ENCODE measurements at regions not wholly inside any gene's neighbourhood (a gene's known extent, or its start where the extent isn't known, plus 50 kb on each side); places are given as distances from the start of the nearest gene placed in this dataset.
A peak's percentile ranks its signal among the peaks of the same experiment; 100 is the strongest.

GRCh38 chr11:23961503-23962338 lies 535.1 kb upstream of the LUZP2 start:
- DNase-seq, result no peak

GRCh38 chr11:23973244-23973643 lies 523.6 kb upstream of the LUZP2 start:
- DNase-seq, result no peak

- no peak for DNase-seq
Measured at GRCh38 chr11:23974051-23974450, 522.8 kb upstream of the LUZP2 start.

GRCh38 chr11:23974601-23975000 lies 522.3 kb upstream of the LUZP2 start:
- no peak for DNase-seq

- no peak for DNase-seq
Measured at GRCh38 chr11:23976426-23976825, 520.4 kb upstream of the LUZP2 start.

- DNase-seq, result no peak
Measured at GRCh38 chr11:23976841-23977271, 520.0 kb upstream of the LUZP2 start.

- no peak for DNase-seq
Measured at GRCh38 chr11:23988381-23989006, 508.4 kb upstream of the LUZP2 start.

GRCh38 chr11:23990346-23991164 lies 506.3 kb upstream of the LUZP2 start:
- no peak for DNase-seq

- DNase-seq, result no peak
Measured at GRCh38 chr11:23991165-23991539, 505.7 kb upstream of the LUZP2 start.

GRCh38 chr11:23995891-23996290 lies 501.0 kb upstream of the LUZP2 start:
- no peak for DNase-seq

GRCh38 chr11:23997356-23997755 lies 499.5 kb upstream of the LUZP2 start:
- DNase-seq, result no peak

- no peak for DNase-seq
Measured at GRCh38 chr11:24005202-24005876, 491.5 kb upstream of the LUZP2 start.

GRCh38 chr11:24043842-24044241 lies 453.0 kb upstream of the LUZP2 start:
- no peak for DNase-seq

GRCh38 chr11:24046731-24047130 lies 450.1 kb upstream of the LUZP2 start:
- no peak for DNase-seq

GRCh38 chr11:24056051-24056450 lies 440.8 kb upstream of the LUZP2 start:
- no peak for DNase-seq

- DNase-seq, result no peak
Measured at GRCh38 chr11:24060125-24060524, 436.7 kb upstream of the LUZP2 start.

GRCh38 chr11:24064309-24064903 lies 432.4 kb upstream of the LUZP2 start:
- peak; percentile 74 for DNase-seq

- DNase-seq, result no peak
Measured at GRCh38 chr11:24068197-24068596, 428.7 kb upstream of the LUZP2 start.

GRCh38 chr11:24070435-24070834 lies 426.4 kb upstream of the LUZP2 start:
- DNase-seq, result no peak

- DNase-seq, result no peak
Measured at GRCh38 chr11:24078018-24078417, 418.8 kb upstream of the LUZP2 start.

GRCh38 chr11:24082241-24082640 lies 414.6 kb upstream of the LUZP2 start:
- no peak for DNase-seq

GRCh38 chr11:24082860-24083259 lies 414.0 kb upstream of the LUZP2 start:
- peak; percentile 44 for DNase-seq

- DNase-seq, result no peak
Measured at GRCh38 chr11:24084956-24085355, 411.9 kb upstream of the LUZP2 start.

All from retina (tissue), 1 donor.